Tibial nerve (tissue), 4 donors: ENCODE measurements at regions not wholly inside any gene's neighbourhood (a gene's known extent, or its start where the extent isn't known, plus 50 kb on each side); places are given as distances from the start of the nearest gene placed in this dataset.

Source experiments
- CTCF ChIP-seq, 5 experiments: fragments of 200-600 bp in 3 of 5; fragments of 450-650 bp in 2 of 5; sonication (generic) in 3 of 5; IDR thresholded peaks; one replicate each; pipeline ENCODE4 v1.5.1; 2016 to 2019; ENCODE audit warnings: antibody characterized with exemption in 5 of 5, mild to moderate bottlenecking in 3 of 5, moderate library complexity in 2 of 5
- EP300 ChIP-seq, 2 donors: sonication (generic); formaldehyde crosslinking; IDR thresholded peaks; one replicate each; pipeline ENCODE4 v1.6.1; 2017; ENCODE audit warnings: antibody characterized with exemption in 2 of 2, mild to moderate bottlenecking in 1 of 2
- POLR2A ChIP-seq, 2 donors: fragments of 450-650 bp; IDR thresholded peaks; one replicate each; pipeline ENCODE4 v1.6.1; 2017; ENCODE audit warnings: antibody characterized with exemption in 2 of 2, mild to moderate bottlenecking in 2 of 2, moderate library complexity in 2 of 2

GRCh38 chr5:68455216-68455615 lies 239.7 kb downstream of the PIK3R1 start:
- no peak for TF ChIP-seq CTCF (IDR thresholded peaks at IDR 0.05)
- TF ChIP-seq POLR2A (IDR thresholded peaks at IDR 0.05), result no peak
- TF ChIP-seq EP300 (IDR thresholded peaks at IDR 0.05), result no peak
